ENCODE measurements at regions not wholly inside any gene's neighbourhood (a gene's known extent, or its start where the extent isn't known, plus 50 kb on each side); places are given as distances from the start of the nearest gene placed in this dataset.
"Not testable (repeated sequence)": the region's sequence is repeated elsewhere in the genome, so short reads cannot be mapped to it uniquely, and the experiment has no call there.

- DNase-seq: no peak
- intact Hi-C loops (cut with DNase I): no loop called here
- ATAC-seq (ENCODE audit: poor library complexity): no peak
Observed at GRCh38 chr11:127994736-127995135, 592.6 kb downstream of the ETS1 start.

GRCh38 chr11:127993788-127994187 is 593.6 kb downstream of the ETS1 start:
- ATAC-seq (ENCODE audit: poor library complexity): no peak
- intact Hi-C loops (cut with DNase I): no loop called here
- DNase-seq: no peak

GRCh38 chr11:127993281-127993680 is 594.1 kb downstream of the ETS1 start:
- no peak for ATAC-seq (ENCODE audit: poor library complexity)
- DNase-seq: no peak
- intact Hi-C loops (cut with DNase I): no loop called here

- DNase-seq (no peak), ATAC-seq (ENCODE audit: poor library complexity) (no peak)
- intact Hi-C loops (cut with DNase I): no loop called here
Observed at GRCh38 chr11:127986073-127986472, 601.3 kb downstream of the ETS1 start.

- intact Hi-C loops (cut with DNase I): no loop called here
- no peak for DNase-seq
- no peak for ATAC-seq (ENCODE audit: poor library complexity)
Observed at GRCh38 chr11:127972816-127973215, 614.5 kb downstream of the ETS1 start.

GRCh38 chr11:127971448-127971847 is 615.9 kb downstream of the ETS1 start:
- intact Hi-C loops (cut with DNase I): no loop called here
- ATAC-seq (ENCODE audit: poor library complexity): no peak
- DNase-seq: no peak

- intact Hi-C loops (cut with DNase I): no loop called here
- ATAC-seq (ENCODE audit: poor library complexity): no peak
- DNase-seq: no peak
Observed at GRCh38 chr11:127966821-127967220, 620.5 kb downstream of the ETS1 start.

- no peak for ATAC-seq (ENCODE audit: poor library complexity)
- intact Hi-C loops (cut with DNase I): no loop called here
Observed at GRCh38 chr11:127965939-127966668, 621.3 kb downstream of the ETS1 start.

GRCh38 chr11:127962416-127962815 is 624.9 kb downstream of the ETS1 start:
- intact Hi-C loops (cut with DNase I): no loop called here
- no peak for ATAC-seq (ENCODE audit: poor library complexity)
- DNase-seq: no peak

More at GRCh38 chr11:127965939-127966668, 621.3 kb downstream of the ETS1 start:
- DNase-seq: no peak

GRCh38 chr11:127950162-127950561 is 637.2 kb downstream of the ETS1 start:
- DNase-seq: no peak
- no peak for ATAC-seq (ENCODE audit: poor library complexity)
- intact Hi-C loops (cut with DNase I): no loop called here

- ATAC-seq (ENCODE audit: poor library complexity): no peak
- intact Hi-C loops (cut with DNase I): no loop called here
- no peak for DNase-seq
Observed at GRCh38 chr11:127943763-127944162, 643.6 kb downstream of the ETS1 start.

- ATAC-seq (ENCODE audit: poor library complexity) (no peak), DNase-seq (no peak)
- intact Hi-C loops (cut with DNase I): no loop called here
Observed at GRCh38 chr11:127943152-127943551, 644.2 kb downstream of the ETS1 start.

- intact Hi-C loops (cut with DNase I); ATAC-seq (ENCODE audit: poor library complexity); DNase-seq: not testable (repeated sequence)
Observed at GRCh38 chr11:127941554-127941953, 645.8 kb downstream of the ETS1 start.

- intact Hi-C loops (cut with DNase I): no loop called here
Observed at GRCh38 chr11:127939000-127939399, 648.4 kb downstream of the ETS1 start.

GRCh38 chr11:127935081-127935480 is 652.3 kb downstream of the ETS1 start:
- ATAC-seq (ENCODE audit: poor library complexity) (no peak), DNase-seq (no peak)
- intact Hi-C loops (cut with DNase I): no loop called here

More at GRCh38 chr11:127939000-127939399, 648.4 kb downstream of the ETS1 start:
- DNase-seq (no peak), ATAC-seq (ENCODE audit: poor library complexity) (no peak)

- ATAC-seq (ENCODE audit: poor library complexity); intact Hi-C loops (cut with DNase I); DNase-seq: not testable (repeated sequence)
Observed at GRCh38 chr11:127933961-127934360, 653.4 kb downstream of the ETS1 start.

GRCh38 chr11:127931803-127932202 is 655.6 kb downstream of the ETS1 start:
- intact Hi-C loops (cut with DNase I): no loop called here

GRCh38 chr11:127926721-127927120 is 660.6 kb downstream of the ETS1 start:
- intact Hi-C loops (cut with DNase I): no loop called here
- ATAC-seq (ENCODE audit: poor library complexity): no peak
- DNase-seq: peak; percentile 30

More at GRCh38 chr11:127931803-127932202, 655.6 kb downstream of the ETS1 start:
- ATAC-seq (ENCODE audit: poor library complexity): no peak
- DNase-seq: no peak

GRCh38 chr11:127925475-127925874 is 661.9 kb downstream of the ETS1 start:
- intact Hi-C loops (cut with DNase I): no loop called here
- ATAC-seq (ENCODE audit: poor library complexity) (no peak), DNase-seq (no peak)

- ATAC-seq (ENCODE audit: poor library complexity) (no peak), DNase-seq (no peak)
- intact Hi-C loops (cut with DNase I): no loop called here
Observed at GRCh38 chr11:127919206-127920000, 668.0 kb downstream of the ETS1 start.
